ENCODE measurements at regions not wholly inside any gene's neighbourhood (a gene's known extent, or its start where the extent isn't known, plus 50 kb on each side); places are given as distances from the start of the nearest gene placed in this dataset.

DNA sequence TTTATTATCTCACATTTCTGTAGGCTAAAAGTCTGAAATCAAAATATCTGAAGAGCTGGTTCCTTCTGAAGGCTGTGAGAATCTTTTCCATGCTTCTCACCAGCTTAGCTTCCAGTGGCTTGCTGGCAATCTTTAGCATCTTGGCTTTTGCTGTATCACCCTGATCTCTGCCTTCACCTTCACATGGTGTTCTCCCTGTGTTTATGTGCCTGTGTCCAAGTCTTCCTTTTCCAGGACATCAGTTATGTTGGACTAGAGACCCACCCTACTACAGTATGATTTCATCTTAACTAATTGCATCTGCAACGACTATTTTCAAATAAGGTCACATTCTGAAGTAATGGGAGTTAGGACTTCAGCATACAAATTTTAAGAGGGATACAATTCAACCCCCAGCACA lies 772.3 kb upstream of the ADAMTS5 start:
- no peak for TF ChIP-seq YY1 (IDR thresholded peaks at IDR 0.05; ENCODE audit: low read depth)
- TF ChIP-seq TAF1 (IDR thresholded peaks at IDR 0.05; ENCODE audit: low read depth): no peak
- no peak for TF ChIP-seq EGR1 (IDR thresholded peaks at IDR 0.05)
- TF ChIP-seq FOXM1 (IDR thresholded peaks at IDR 0.05; ENCODE audit: borderline replicate concordance, low read depth): no peak

GRCh38 chr21:27735699-27736098 lies 768.8 kb upstream of the ADAMTS5 start:
- TF ChIP-seq YY1 (IDR thresholded peaks at IDR 0.05; ENCODE audit: low read depth): no peak
- TF ChIP-seq, protein P1, sequence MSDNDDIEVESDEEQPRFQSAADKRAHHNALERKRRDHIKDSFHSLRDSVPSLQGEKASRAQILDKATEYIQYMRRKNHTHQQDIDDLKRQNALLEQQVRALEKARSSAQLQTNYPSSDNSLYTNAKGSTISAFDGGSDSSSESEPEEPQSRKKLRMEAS (IDR thresholded peaks at IDR 0.05): no peak
- no peak for TF ChIP-seq CREB1 (IDR thresholded peaks at IDR 0.05; ENCODE audit: low read depth)
- TF ChIP-seq, protein P2, sequence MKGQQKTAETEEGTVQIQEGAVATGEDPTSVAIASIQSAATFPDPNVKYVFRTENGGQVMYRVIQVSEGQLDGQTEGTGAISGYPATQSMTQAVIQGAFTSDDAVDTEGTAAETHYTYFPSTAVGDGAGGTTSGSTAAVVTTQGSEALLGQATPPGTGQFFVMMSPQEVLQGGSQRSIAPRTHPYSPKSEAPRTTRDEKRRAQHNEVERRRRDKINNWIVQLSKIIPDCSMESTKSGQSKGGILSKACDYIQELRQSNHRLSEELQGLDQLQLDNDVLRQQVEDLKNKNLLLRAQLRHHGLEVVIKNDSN (IDR thresholded peaks at IDR 0.05): no peak

GRCh38 chr21:27734146-27734545 lies 767.3 kb upstream of the ADAMTS5 start:
- TF ChIP-seq CEBPB (IDR thresholded peaks at IDR 0.05) (no peak), ZBTB7A (IDR thresholded peaks at IDR 0.05; ENCODE audit: low read depth) (no peak), TEAD4 (IDR thresholded peaks at IDR 0.05) (no peak), CREB1 (IDR thresholded peaks at IDR 0.05; ENCODE audit: low read depth) (no peak), NFIC (IDR thresholded peaks at IDR 0.05) (no peak)
- TF ChIP-seq, protein P1 (IDR thresholded peaks at IDR 0.05): no peak
- TF ChIP-seq, protein P2 (IDR thresholded peaks at IDR 0.05): no peak

- no peak for TF ChIP-seq TEAD4 (IDR thresholded peaks at IDR 0.05)
- TF ChIP-seq, protein P1 (IDR thresholded peaks at IDR 0.05): no peak
Measured at GRCh38 chr21:27725916-27726315, 759.0 kb upstream of the ADAMTS5 start.

GRCh38 chr21:27722095-27722494 lies 755.2 kb upstream of the ADAMTS5 start:
- TF ChIP-seq TCF12 (IDR thresholded peaks at IDR 0.05; ENCODE audit: low read depth): peak; percentile 52; the same call in 1 of the 2 replicates
- TF ChIP-seq NFIC (IDR thresholded peaks at IDR 0.05): no peak
- TF ChIP-seq, protein P2 (IDR thresholded peaks at IDR 0.05): peak; percentile 82
- peak; percentile 46; the same call in 1 of the 2 replicates for TF ChIP-seq EP300 (IDR thresholded peaks at IDR 0.05; ENCODE audit: borderline replicate concordance)
- TF ChIP-seq TEAD4 (IDR thresholded peaks at IDR 0.05): peak; percentile 92

DNA sequence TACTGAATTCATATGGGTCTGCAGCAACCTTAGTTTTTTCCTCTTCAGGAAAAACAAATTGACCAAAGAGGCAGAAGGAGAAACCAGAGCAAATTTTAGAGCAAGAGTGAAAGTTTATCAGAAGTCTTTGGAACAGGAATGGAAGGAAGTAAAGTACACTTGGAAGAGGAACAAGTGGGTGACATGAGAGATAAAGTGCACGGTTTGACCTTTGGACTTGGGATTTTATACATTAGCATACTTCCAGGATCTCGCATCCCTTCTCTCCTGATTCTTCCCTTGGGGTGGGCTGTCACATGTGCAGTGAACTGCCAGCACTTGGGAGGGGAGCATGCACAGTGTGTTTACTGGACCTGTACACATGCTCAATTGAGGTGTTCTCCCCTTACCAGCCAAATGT lies 754.8 kb upstream of the ADAMTS5 start:
- no peak for TF ChIP-seq RAD21 (IDR thresholded peaks at IDR 0.05; ENCODE audit: low read depth)
- TF ChIP-seq, protein P1 (IDR thresholded peaks at IDR 0.05): 0 out of 2 replicates have a peak, but pooled peaks have one; percentile 15

- TF ChIP-seq TAF1 (IDR thresholded peaks at IDR 0.05; ENCODE audit: low read depth): no peak
- TF ChIP-seq YY1 (IDR thresholded peaks at IDR 0.05; ENCODE audit: low read depth): no peak
- no peak for TF ChIP-seq EP300 (IDR thresholded peaks at IDR 0.05; ENCODE audit: borderline replicate concordance)
- no peak for TF ChIP-seq RAD21 (IDR thresholded peaks at IDR 0.05; ENCODE audit: low read depth)
- no peak for TF ChIP-seq TCF12 (IDR thresholded peaks at IDR 0.05; ENCODE audit: low read depth)
Measured at GRCh38 chr21:27719226-27719625, 752.3 kb upstream of the ADAMTS5 start.

- TF ChIP-seq TEAD4 (IDR thresholded peaks at IDR 0.05) (no peak), EP300 (IDR thresholded peaks at IDR 0.05; ENCODE audit: borderline replicate concordance) (no peak), ZBTB7A (IDR thresholded peaks at IDR 0.05; ENCODE audit: low read depth) (no peak), RAD21 (IDR thresholded peaks at IDR 0.05; ENCODE audit: low read depth) (no peak), NFIC (IDR thresholded peaks at IDR 0.05) (no peak), CEBPB (IDR thresholded peaks at IDR 0.05) (no peak), TAF1 (IDR thresholded peaks at IDR 0.05; ENCODE audit: low read depth) (no peak), TCF12 (IDR thresholded peaks at IDR 0.05; ENCODE audit: low read depth) (no peak), EGR1 (IDR thresholded peaks at IDR 0.05) (no peak), YY1 (IDR thresholded peaks at IDR 0.05; ENCODE audit: low read depth) (no peak), FOXM1 (IDR thresholded peaks at IDR 0.05; ENCODE audit: borderline replicate concordance, low read depth) (no peak), CREB1 (IDR thresholded peaks at IDR 0.05; ENCODE audit: low read depth) (no peak)
- TF ChIP-seq, protein P2 (IDR thresholded peaks at IDR 0.05): no peak
- TF ChIP-seq, protein P3, sequence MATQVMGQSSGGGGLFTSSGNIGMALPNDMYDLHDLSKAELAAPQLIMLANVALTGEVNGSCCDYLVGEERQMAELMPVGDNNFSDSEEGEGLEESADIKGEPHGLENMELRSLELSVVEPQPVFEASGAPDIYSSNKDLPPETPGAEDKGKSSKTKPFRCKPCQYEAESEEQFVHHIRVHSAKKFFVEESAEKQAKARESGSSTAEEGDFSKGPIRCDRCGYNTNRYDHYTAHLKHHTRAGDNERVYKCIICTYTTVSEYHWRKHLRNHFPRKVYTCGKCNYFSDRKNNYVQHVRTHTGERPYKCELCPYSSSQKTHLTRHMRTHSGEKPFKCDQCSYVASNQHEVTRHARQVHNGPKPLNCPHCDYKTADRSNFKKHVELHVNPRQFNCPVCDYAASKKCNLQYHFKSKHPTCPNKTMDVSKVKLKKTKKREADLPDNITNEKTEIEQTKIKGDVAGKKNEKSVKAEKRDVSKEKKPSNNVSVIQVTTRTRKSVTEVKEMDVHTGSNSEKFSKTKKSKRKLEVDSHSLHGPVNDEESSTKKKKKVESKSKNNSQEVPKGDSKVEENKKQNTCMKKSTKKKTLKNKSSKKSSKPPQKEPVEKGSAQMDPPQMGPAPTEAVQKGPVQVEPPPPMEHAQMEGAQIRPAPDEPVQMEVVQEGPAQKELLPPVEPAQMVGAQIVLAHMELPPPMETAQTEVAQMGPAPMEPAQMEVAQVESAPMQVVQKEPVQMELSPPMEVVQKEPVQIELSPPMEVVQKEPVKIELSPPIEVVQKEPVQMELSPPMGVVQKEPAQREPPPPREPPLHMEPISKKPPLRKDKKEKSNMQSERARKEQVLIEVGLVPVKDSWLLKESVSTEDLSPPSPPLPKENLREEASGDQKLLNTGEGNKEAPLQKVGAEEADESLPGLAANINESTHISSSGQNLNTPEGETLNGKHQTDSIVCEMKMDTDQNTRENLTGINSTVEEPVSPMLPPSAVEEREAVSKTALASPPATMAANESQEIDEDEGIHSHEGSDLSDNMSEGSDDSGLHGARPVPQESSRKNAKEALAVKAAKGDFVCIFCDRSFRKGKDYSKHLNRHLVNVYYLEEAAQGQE (IDR thresholded peaks at IDR 0.05; ENCODE audit: low read depth): no peak
- TF ChIP-seq, protein P1 (IDR thresholded peaks at IDR 0.05): no peak
Measured at GRCh38 chr21:27715131-27715530, 748.2 kb upstream of the ADAMTS5 start.

Data from Ishikawa (cell line).